Fibroblast of lung (primary cell): ENCODE measurements at regions not wholly inside any gene's neighbourhood (a gene's known extent, or its start where the extent isn't known, plus 50 kb on each side); places are given as distances from the start of the nearest gene placed in this dataset.

ENCODE experiments used
- DNase-seq, 2 donors: peaks; one replicate each; pipeline versions ENCODE4 v3.0.0 to v3.0.0-alpha.2; 2010; ENCODE audit warnings: low read depth in 2 of 2
- H2AFZ ChIP-seq: 2 replicates; pipeline ENCODE4 v1.5.1; 2012; ENCODE audit warnings: low read length, control low read depth, inconsistent platforms
- H3K27ac ChIP-seq: 2 replicates; pipeline ENCODE4 v1.5.1; 2011; ENCODE audit warnings: low read length, control low read depth; ENCODE audit not compliant: insufficient read depth
- H3K27me3 ChIP-seq: 2 replicates; pipeline ENCODE4 v1.5.1; 2011; ENCODE audit warnings: mild to moderate bottlenecking, low read length; ENCODE audit not compliant: control insufficient read depth, insufficient read depth
- H3K36me3 ChIP-seq: 2 replicates; pipeline ENCODE4 v1.5.1; 2011; ENCODE audit warnings: low read length; ENCODE audit not compliant: control insufficient read depth, insufficient read depth
- H3K4me1 ChIP-seq: 2 replicates; pipeline ENCODE4 v1.5.1; 2011; ENCODE audit warnings: low read length; ENCODE audit not compliant: control insufficient read depth, insufficient read depth; ENCODE audit errors: extremely low read depth
- H3K4me2 ChIP-seq: 2 replicates; pipeline ENCODE4 v1.5.1; 2011; ENCODE audit warnings: low read length, control low read depth; ENCODE audit not compliant: insufficient read depth; ENCODE audit errors: extremely low read depth
- H3K4me3 ChIP-seq, 4 experiments: fragments of 200-600 bp in 1 of 4; sonication (generic) in 1 of 4; replicated peaks in 1 of 4; 2 replicates each; pipeline ENCODE4 v1.5.1; 2011 to 2016; ENCODE audit warnings: low read length in 4 of 4, low read depth in 3 of 4, mild to moderate bottlenecking in 3 of 4, control low read depth in 2 of 4, inconsistent platforms in 1 of 4, mixed read lengths in 1 of 4; ENCODE audit not compliant: insufficient read depth in 1 of 4; ENCODE audit errors: control extremely low read depth in 1 of 4
- H3K79me2 ChIP-seq: 2 replicates; pipeline ENCODE4 v1.5.1; 2012; ENCODE audit warnings: mild to moderate bottlenecking, low read length, inconsistent platforms; ENCODE audit not compliant: control insufficient read depth, insufficient read depth
- H3K9ac ChIP-seq: 2 replicates; pipeline ENCODE4 v1.5.1; 2011; ENCODE audit warnings: mild to moderate bottlenecking, low read length, control low read depth; ENCODE audit not compliant: insufficient read depth
- H3K9me3 ChIP-seq: 2 replicates; pipeline ENCODE4 v1.5.1; 2012; ENCODE audit warnings: low read depth, low read length; ENCODE audit not compliant: control insufficient read depth, insufficient read depth
- H4K20me1 ChIP-seq: 2 replicates; pipeline ENCODE4 v1.5.1; 2011; ENCODE audit warnings: low read length; ENCODE audit not compliant: control insufficient read depth, insufficient read depth; ENCODE audit errors: extremely low read depth
- EZH2 ChIP-seq: IDR thresholded peaks from 2 replicates; pipeline ENCODE4 v1.5.1; 2012; ENCODE audit warnings: low read length, control low read depth, mild to moderate bottlenecking; ENCODE audit errors: missing control alignments
- TF ChIP-seq, protein P1 (sequence below), 2 donors: IDR thresholded peaks in 1 of 2; conservative IDR thresholded peaks in 1 of 2; 1 replicate in 1 of 2; 2 replicates in 1 of 2; pipeline ENCODE4 v1.5.1; 2011 to 2012; ENCODE audit warnings: low read length in 2 of 2, control low read depth in 1 of 2, inconsistent platforms in 1 of 2, low read depth in 1 of 2, mild to moderate bottlenecking in 1 of 2

- H2AFZ ChIP-seq, result no peak overlapping the region
- no peak overlapping the region for H3K9ac ChIP-seq
- H4K20me1 ChIP-seq, result no peaks in the 10 kb centered on the region
- no peak for TF ChIP-seq EZH2
- TF ChIP-seq, protein P1, sequence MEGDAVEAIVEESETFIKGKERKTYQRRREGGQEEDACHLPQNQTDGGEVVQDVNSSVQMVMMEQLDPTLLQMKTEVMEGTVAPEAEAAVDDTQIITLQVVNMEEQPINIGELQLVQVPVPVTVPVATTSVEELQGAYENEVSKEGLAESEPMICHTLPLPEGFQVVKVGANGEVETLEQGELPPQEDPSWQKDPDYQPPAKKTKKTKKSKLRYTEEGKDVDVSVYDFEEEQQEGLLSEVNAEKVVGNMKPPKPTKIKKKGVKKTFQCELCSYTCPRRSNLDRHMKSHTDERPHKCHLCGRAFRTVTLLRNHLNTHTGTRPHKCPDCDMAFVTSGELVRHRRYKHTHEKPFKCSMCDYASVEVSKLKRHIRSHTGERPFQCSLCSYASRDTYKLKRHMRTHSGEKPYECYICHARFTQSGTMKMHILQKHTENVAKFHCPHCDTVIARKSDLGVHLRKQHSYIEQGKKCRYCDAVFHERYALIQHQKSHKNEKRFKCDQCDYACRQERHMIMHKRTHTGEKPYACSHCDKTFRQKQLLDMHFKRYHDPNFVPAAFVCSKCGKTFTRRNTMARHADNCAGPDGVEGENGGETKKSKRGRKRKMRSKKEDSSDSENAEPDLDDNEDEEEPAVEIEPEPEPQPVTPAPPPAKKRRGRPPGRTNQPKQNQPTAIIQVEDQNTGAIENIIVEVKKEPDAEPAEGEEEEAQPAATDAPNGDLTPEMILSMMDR (conservative IDR thresholded peaks at IDR 0.05 in 1 of 2, IDR thresholded peaks at IDR 0.05 in 1 of 2; ENCODE audit: low read depth in 1 of 2, low read length in 2 of 2), result no peak
- no peak overlapping the region for H3K4me2 ChIP-seq
- H3K9me3 ChIP-seq, result no peaks in the 10 kb centered on the region
- H3K4me1 ChIP-seq, result no peaks in the 10 kb centered on the region
- no peak overlapping the region for H3K4me3 ChIP-seq
- peaks cover 29% of the 10 kb centered on the region for H3K79me2 ChIP-seq
- peak; percentile 62 to 67 for DNase-seq
- no peaks in the 10 kb centered on the region for H3K27me3 ChIP-seq
- H3K27ac ChIP-seq, result no peak overlapping the region
- peaks cover 2% of the 10 kb centered on the region for H3K36me3 ChIP-seq
These were observed 253.5 kb downstream of the MRTFB start for GRCh38 chr16:14324581-14324980.

DNA sequence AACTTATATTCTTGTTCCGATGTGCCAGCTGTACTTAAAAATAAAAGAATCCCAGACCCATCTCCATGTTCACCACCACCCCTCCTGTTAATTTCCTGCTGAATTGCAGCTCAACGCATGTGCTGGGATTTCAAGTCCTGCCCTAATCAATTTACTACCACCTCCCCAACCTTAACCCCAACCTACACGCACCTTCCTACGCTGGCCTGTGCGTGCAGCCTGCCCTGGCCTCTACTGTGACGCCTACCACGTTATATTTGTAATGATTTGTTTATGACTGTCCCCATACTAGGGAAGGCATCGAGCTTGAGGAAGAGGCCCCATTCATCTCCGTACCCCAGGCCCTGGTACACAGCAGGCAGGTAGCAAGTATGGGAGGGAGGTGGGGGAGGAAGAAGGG is 251.1 kb downstream of the MRTFB start:
- H3K27ac ChIP-seq, result no peak overlapping the region
- H4K20me1 ChIP-seq, result no peaks in the 10 kb centered on the region

DNA sequence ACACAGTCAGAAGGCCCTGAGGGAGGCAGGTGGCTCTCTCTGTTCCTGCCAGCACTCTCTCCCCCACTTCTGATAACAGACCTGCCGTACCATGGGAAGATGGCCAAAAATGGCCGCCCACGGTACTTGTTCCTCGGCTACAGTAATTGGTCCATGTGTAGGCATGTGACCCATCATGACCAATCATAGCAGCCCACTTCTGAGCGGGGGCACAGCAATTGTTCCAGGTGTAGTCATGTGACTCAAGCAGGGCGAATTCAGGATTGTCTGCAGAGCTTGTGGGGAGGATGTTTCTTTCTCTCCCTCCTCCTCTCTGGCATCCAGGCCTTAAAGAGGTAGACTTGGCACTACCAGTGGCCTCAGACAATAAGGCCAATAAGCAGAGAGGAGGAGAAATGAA is 250.4 kb downstream of the MRTFB start:
- TF ChIP-seq, protein P1 (conservative IDR thresholded peaks at IDR 0.05 in 1 of 2, IDR thresholded peaks at IDR 0.05 in 1 of 2; ENCODE audit: low read depth in 1 of 2, low read length in 2 of 2), result no peak
- no peak for TF ChIP-seq EZH2
- H3K27me3 ChIP-seq, result no peaks in the 10 kb centered on the region
- H3K9me3 ChIP-seq, result no peaks in the 10 kb centered on the region
- H3K36me3 ChIP-seq, result peaks cover 2% of the 10 kb centered on the region
- H3K4me2 ChIP-seq, result no peak overlapping the region
- peaks cover 6% of the 10 kb centered on the region for H3K4me1 ChIP-seq
- peaks cover 39% of the 10 kb centered on the region for H3K79me2 ChIP-seq
- no peak for DNase-seq
- H2AFZ ChIP-seq, result no peak overlapping the region
- no peaks in the 10 kb centered on the region for H4K20me1 ChIP-seq
- H3K27ac ChIP-seq, result no peak overlapping the region
- no peak overlapping the region for H3K9ac ChIP-seq
- no peak overlapping the region for H3K4me3 ChIP-seq

More for the DNA sequence above, 251.1 kb downstream of the MRTFB start:
- Histone ChIP-seq H3K79me2 (peaks cover 38% of the 10 kb centered on the region), H3K9me3 (no peaks in the 10 kb centered on the region), H3K27me3 (no peaks in the 10 kb centered on the region), H3K4me2 (no peak overlapping the region), H3K9ac (no peak overlapping the region), H2AFZ (no peak overlapping the region), H3K4me3 (no peak overlapping the region), H3K4me1 (peaks cover 6% of the 10 kb centered on the region), H3K36me3 (peaks cover 2% of the 10 kb centered on the region)
- no peak for DNase-seq
- TF ChIP-seq, protein P1 (conservative IDR thresholded peaks at IDR 0.05 in 1 of 2, IDR thresholded peaks at IDR 0.05 in 1 of 2; ENCODE audit: low read depth in 1 of 2, low read length in 2 of 2), result no peak
- TF ChIP-seq EZH2, result no peak
